ENCODE measurements at regions not wholly inside any gene's neighbourhood (a gene's known extent, or its start where the extent isn't known, plus 50 kb on each side); places are given as distances from the start of the nearest gene placed in this dataset.
A peak's percentile ranks its signal among the peaks of the same experiment; 100 is the strongest.

DNA sequence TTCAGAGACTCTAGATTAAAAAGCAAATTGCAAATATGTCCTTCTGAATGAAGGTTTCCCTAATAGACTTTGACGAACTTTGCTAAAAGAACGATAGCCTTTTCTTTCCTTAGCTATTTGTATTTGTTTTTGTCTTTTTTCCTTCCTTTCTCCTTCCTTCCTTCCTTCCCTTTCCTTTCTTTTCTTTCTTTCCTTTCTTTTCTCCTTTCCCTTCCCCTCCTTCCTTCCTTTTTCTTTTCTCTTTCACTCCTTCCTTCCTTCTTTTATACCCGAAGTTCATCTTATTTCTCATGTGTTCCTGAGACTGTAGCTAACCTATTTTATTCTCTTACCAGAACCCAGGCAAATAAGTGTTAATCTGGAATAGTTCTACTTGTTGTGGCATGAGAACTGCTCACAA, 381.2 kb upstream of the RUNX1 start:
- no peak for DNase-seq (ENCODE audit: low read depth)

DNA sequence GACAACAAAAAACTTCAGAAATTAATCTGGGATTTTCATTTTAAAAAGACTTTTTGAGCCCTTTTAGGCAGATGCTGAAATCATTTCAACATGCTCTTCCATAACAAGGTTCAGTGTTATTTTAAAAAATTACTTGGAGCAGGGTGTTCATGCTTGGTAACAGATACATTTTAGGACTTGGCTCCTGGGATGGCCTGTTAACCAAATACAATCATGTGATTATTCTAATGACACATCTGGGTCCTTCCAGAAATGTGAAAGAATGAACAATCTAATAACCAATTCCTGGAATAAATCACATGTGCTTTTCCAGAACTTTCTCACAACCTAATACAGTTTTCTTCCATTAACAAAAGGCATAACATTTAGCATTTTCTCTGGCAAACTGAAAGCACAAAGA, 379.8 kb upstream of the RUNX1 start:
- DNase-seq (ENCODE audit: low read depth) = no peak

- no peak for DNase-seq (ENCODE audit: low read depth)
These were observed 379.4 kb upstream of the RUNX1 start for GRCh38 chr21:35428489-35428888.

- no peak for DNase-seq (ENCODE audit: low read depth)
These were observed 378.9 kb upstream of the RUNX1 start for GRCh38 chr21:35428001-35428320.

- no peak for DNase-seq (ENCODE audit: low read depth)
These were observed 378.4 kb upstream of the RUNX1 start for GRCh38 chr21:35427320-35428000.

- DNase-seq (ENCODE audit: low read depth) = no peak
These were observed 377.8 kb upstream of the RUNX1 start for GRCh38 chr21:35426897-35427296.

DNA sequence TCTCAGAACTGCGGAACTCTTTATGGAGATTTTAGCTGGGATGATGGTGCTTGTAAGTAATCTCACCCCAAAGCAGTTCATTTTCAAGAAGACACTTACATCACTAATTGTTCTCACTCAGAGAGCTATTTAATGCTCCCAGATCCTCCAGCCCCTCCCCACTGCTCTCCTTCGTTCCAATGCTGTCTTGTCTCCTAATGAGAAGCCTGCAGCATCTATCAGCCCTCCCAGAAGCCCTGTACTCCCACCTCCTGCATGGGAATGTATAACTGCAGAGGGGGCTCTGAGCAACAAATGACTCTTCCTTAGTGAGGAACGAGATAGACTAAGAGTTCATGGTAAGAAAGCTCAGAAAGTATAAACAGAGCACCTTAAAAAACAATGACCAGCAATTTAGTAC, 377.4 kb upstream of the RUNX1 start:
- no peak for DNase-seq (ENCODE audit: low read depth)

DNA sequence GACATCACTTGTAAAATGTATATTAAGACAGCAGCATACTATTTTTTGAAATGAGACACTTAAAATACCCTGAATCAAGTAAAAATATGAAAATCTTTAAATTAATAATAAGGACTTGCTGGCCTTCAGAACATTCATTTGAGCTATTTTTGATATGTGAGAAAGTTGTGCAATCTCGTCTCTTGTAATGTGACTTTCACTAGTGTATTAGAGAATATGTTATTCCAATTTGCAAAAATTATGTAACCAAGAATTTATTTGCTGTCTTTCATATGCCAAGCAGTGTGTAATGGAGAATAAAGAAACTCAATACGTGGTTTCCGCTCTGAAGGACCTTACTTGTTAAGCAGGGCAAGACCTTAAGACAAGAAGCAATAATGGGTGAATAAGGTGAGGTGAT, 375.0 kb upstream of the RUNX1 start:
- no peak for DNase-seq (ENCODE audit: low read depth)

GRCh38 chr21:35423709-35424108, 374.6 kb upstream of the RUNX1 start:
- DNase-seq (ENCODE audit: low read depth) = no peak

- DNase-seq (ENCODE audit: low read depth) = no peak
These were observed 372.9 kb upstream of the RUNX1 start for GRCh38 chr21:35422011-35422410.

DNA sequence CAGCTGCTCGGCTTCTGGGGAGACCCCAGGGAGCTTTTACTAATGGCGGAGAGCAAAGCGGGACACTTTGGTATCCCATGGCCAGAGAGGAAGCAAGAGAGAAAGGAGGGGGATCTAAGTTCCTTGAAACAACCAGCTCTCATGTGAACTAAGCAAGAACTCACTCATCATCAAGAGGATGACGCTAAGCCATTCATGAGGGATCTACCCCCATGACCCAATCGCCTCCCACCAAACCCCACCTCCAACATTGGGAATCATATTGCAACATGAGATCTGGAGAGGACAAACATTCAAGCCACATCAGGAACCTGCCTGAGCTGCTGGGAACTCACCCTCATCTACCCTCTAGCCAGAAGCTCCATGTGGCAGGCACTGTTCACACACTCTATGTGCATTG, 372.1 kb upstream of the RUNX1 start:
- DNase-seq (ENCODE audit: low read depth) = no peak

GRCh38 chr21:35420656-35421055, 371.6 kb upstream of the RUNX1 start:
- no peak for DNase-seq (ENCODE audit: low read depth)

DNA sequence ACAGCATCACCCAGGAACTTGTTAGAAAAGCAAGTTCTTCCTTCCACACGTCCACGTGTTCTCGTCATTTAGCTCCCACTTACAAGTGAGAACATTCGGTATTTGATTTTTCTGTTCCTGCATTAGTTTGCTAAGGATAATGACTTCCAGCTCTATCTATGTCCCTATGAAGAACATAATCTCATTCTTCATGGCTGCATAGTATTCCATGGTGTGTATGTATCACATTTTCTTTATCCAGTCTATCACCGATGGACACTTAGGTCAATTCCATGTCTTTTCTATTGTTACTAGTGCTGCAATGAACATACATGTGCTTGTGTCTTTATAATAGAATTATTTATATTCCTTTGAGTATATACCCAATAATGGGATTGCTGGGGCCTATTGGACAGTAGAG, 368.7 kb upstream of the RUNX1 start:
- no peak for DNase-seq (ENCODE audit: low read depth)

- DNase-seq (ENCODE audit: low read depth) = no peak
These were observed 367.9 kb upstream of the RUNX1 start for GRCh38 chr21:35416866-35417489.

- DNase-seq (ENCODE audit: low read depth) = no peak
These were observed 365.5 kb upstream of the RUNX1 start for GRCh38 chr21:35414507-35415139.

DNA sequence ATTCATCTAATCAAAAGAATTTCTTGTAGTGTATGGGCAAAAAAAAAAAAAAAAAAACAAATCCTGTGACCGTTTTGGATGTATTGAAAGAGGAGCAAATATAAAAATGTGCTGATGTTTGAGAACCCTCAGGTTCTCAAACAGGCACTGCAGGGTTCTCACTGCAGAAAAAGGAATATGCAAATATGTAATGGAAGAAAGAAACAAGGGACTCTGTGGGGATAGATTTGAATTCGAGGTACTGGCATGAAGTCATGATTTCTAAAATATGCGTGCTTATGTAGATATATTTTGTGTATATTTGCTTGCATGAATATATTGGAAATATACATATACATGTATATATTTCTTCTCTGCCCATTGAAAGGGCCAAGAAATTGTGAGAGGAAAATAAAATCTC, 365.0 kb upstream of the RUNX1 start:
- DNase-seq (ENCODE audit: low read depth) = no peak

DNA sequence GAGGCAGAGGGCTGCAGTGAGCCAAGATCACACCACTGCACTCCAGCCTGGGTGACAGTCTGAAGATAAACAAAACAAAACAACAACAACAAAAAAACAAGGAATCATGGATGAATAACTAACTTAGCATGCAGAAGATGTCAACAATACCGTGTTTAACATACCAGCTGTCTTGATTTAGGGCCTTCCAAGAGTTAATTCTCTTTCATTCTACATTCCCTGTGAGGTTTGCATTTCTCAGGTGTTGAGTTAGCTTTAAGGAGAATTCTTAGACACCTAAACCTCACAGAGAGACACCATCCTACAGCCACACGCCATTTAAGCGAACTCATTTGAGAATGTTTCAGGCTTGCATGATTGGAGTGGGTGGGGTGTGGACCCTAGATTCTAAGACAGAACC, 363.1 kb upstream of the RUNX1 start:
- no peak for DNase-seq (ENCODE audit: low read depth)

DNA sequence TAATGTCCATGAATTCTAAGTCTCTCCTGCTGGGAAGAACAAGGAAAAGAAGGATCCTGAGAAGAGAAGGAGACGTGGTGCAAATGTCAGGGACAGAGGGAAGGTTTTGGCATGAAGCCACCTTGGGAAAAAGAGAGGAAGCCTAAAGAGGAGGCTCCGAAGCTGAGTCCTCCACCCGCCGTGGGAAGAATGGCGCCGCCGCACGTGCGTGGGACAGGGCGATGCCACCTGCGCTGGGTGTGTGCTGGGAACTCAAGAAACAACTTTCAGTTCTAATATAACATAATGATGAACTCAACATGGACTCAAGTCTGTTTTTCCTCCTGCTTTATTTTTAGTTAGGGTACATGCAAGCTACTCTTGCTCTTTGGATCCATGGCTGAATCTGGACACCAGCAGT, 362.3 kb upstream of the RUNX1 start:
- DNase-seq (ENCODE audit: low read depth) = no peak

- DNase-seq (ENCODE audit: low read depth) = no peak
These were observed 361.6 kb upstream of the RUNX1 start for GRCh38 chr21:35410656-35411055.

- no peak for DNase-seq (ENCODE audit: low read depth)
These were observed 361.0 kb upstream of the RUNX1 start for GRCh38 chr21:35410123-35410522.

- peak; percentile 34 for DNase-seq (ENCODE audit: low read depth)
These were observed 359.3 kb upstream of the RUNX1 start for GRCh38 chr21:35408401-35408800.

DNA sequence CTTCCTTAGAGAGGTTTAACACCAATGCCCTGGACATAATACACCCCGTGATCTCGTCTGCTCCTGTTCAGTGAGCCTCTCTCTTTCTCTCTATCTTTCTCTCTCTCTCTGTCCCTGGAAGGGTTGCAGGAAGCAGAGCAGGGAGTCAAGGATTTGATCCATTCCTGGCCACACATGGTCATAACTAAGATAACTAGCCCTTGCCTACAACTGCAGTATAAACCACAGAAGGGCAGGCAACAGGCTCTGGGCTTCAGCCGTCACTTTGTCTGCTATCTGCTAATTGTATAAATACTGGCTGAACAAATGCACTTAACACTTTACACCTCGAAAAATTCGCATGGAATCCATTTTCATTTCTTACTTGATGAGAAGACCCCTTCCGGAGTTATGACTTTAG, 357.5 kb upstream of the RUNX1 start:
- no peak for DNase-seq (ENCODE audit: low read depth)

- no peak for DNase-seq (ENCODE audit: low read depth)
These were observed 356.9 kb upstream of the RUNX1 start for GRCh38 chr21:35405981-35406380.

All from HT1080 (cell line).